Head of caudate nucleus (tissue), 42 donors: ENCODE measurements at regions not wholly inside any gene's neighbourhood (a gene's known extent, or its start where the extent isn't known, plus 50 kb on each side); places are given as distances from the start of the nearest gene placed in this dataset.
A peak's percentile ranks its signal among the peaks of the same experiment; 100 is the strongest.

ENCODE experiments used
- DNase-seq, 42 donors: peaks; one replicate each; pipeline versions ENCODE4 v3.0.0 to v3.0.0-alpha.2; 2020 to 2021; ENCODE audit warnings: mixed read lengths in 7 of 42
- intact Hi-C: fragments of 100-400 bp; cut with DNase I; formaldehyde crosslinking; loops from one replicate; pipeline ENCODE4 v1.15.0; 2022

- no peak for DNase-seq
- intact Hi-C loops = no loop called here
Observed at GRCh38 chr13:53198017-53198416, 169.4 kb downstream of the OLFM4 start.

- intact Hi-C loops = no loop called here
- peak in 6 of 42 donors; percentile 15 to 61 (median 32) for DNase-seq
Observed at GRCh38 chr13:53198736-53199135, 170.1 kb downstream of the OLFM4 start.

GRCh38 chr13:53200075-53200474 is 171.5 kb downstream of the OLFM4 start:
- intact Hi-C loops = no loop called here
- no peak for DNase-seq

GRCh38 chr13:53200498-53201453 is 172.2 kb downstream of the OLFM4 start:
- intact Hi-C loops = no loop called here
- peak in 32 of 42 donors; percentile 19 to 66 (median 40) for DNase-seq

GRCh38 chr13:53201454-53202225 is 173.0 kb downstream of the OLFM4 start:
- DNase-seq = peak in 35 of 42 donors; percentile 11 to 72 (median 45)
- intact Hi-C loops = no loop called here

GRCh38 chr13:53204598-53204997 is 176.0 kb downstream of the OLFM4 start:
- intact Hi-C loops = no loop called here

GRCh38 chr13:53206455-53206854 is 177.8 kb downstream of the OLFM4 start:
- peak in 1 of 42 donors; percentile 15 for DNase-seq
- intact Hi-C loops = no loop called here

More at GRCh38 chr13:53204598-53204997, 176.0 kb downstream of the OLFM4 start:
- DNase-seq = no peak

- peak in 1 of 42 donors; percentile 13 for DNase-seq
- intact Hi-C loops = no loop called here
Observed at GRCh38 chr13:53207556-53207955, 178.9 kb downstream of the OLFM4 start.

- intact Hi-C loops = no loop called here
- no peak for DNase-seq
Observed at GRCh38 chr13:53214433-53214832, 185.8 kb downstream of the OLFM4 start.

- intact Hi-C loops = no loop called here
- DNase-seq = no peak
Observed at GRCh38 chr13:53215563-53215962, 186.9 kb downstream of the OLFM4 start.

GRCh38 chr13:53216773-53217172 is 188.2 kb downstream of the OLFM4 start:
- intact Hi-C loops = no loop called here
- DNase-seq = no peak

- no peak for DNase-seq
- intact Hi-C loops = no loop called here
Observed at GRCh38 chr13:53217194-53217593, 188.6 kb downstream of the OLFM4 start.

GRCh38 chr13:53220038-53220437 is 191.4 kb downstream of the OLFM4 start:
- intact Hi-C loops = no loop called here

GRCh38 chr13:53237696-53238095 is 209.1 kb downstream of the OLFM4 start:
- intact Hi-C loops = no loop called here

More at GRCh38 chr13:53220038-53220437, 191.4 kb downstream of the OLFM4 start:
- no peak for DNase-seq

GRCh38 chr13:53238261-53238660 is 209.6 kb downstream of the OLFM4 start:
- intact Hi-C loops = no loop called here
- no peak for DNase-seq

More at GRCh38 chr13:53237696-53238095, 209.1 kb downstream of the OLFM4 start:
- no peak for DNase-seq

GRCh38 chr13:53240401-53241025 is 211.9 kb downstream of the OLFM4 start:
- intact Hi-C loops = no loop called here

GRCh38 chr13:53241891-53242348 is 213.3 kb downstream of the OLFM4 start:
- no peak for DNase-seq
- intact Hi-C loops = no loop called here

More at GRCh38 chr13:53240401-53241025, 211.9 kb downstream of the OLFM4 start:
- DNase-seq = no peak

GRCh38 chr13:53249236-53249635 is 220.6 kb downstream of the OLFM4 start:
- DNase-seq = no peak
- intact Hi-C loops = no loop called here

GRCh38 chr13:53250272-53250875 is 221.8 kb downstream of the OLFM4 start:
- DNase-seq = peak in 15 of 42 donors; percentile 19 to 79 (median 62)
- intact Hi-C loops = no loop called here
